MCF 10A (cell line): ENCODE measurements at regions not wholly inside any gene's neighbourhood (a gene's known extent, or its start where the extent isn't known, plus 50 kb on each side); places are given as distances from the start of the nearest gene placed in this dataset.

ENCODE experiments used
- BruUV-seq: library from RNA; stranded (reverse); fragments of 400-500 nt; replicated peaks from 2 replicates; lab custom pipeline; 2021; lab: Mats Ljungman, UMichigan
- CTCF ChIA-PET: fragments of 300-600 bp; sonication (Branson Sonifier 250); formaldehyde crosslinking; extraction: SDS; loops from one replicate; lab custom pipeline; 2021; ENCODE audit warnings: antibody characterized with exemption, inconsistent platforms; lab: Yijun Ruan, JAX
- POLR2A ChIA-PET: fragments of 300-600, 350-650 bp; sonication (Branson Sonifier 250); formaldehyde crosslinking; extraction: SDS; loops from one replicate; lab custom pipeline; 2020; ENCODE audit warnings: antibody characterized with exemption, inconsistent platforms; lab: Yijun Ruan, JAX
- DNase-seq: peaks from one replicate; pipeline ENCODE4 v3.0.0-alpha.2; 2018; ENCODE audit not compliant: unreplicated experiment
- H3K27ac Mint-ChIP-seq: one replicate; pipeline ENCODE4 v1.8.0; 2022; ENCODE audit warnings: mild to moderate bottlenecking, low read depth, mixed read lengths; ENCODE audit not compliant: unreplicated experiment
- H3K27me3 Mint-ChIP-seq: one replicate; pipeline ENCODE4 v1.8.0; 2022; ENCODE audit warnings: mixed read lengths; ENCODE audit not compliant: insufficient read depth, unreplicated experiment
- H3K36me3 Mint-ChIP-seq: one replicate; pipeline ENCODE4 v1.8.0; 2022; ENCODE audit warnings: mild to moderate bottlenecking, moderate library complexity, mixed read lengths; ENCODE audit not compliant: insufficient read depth, unreplicated experiment
- H3K4me1 Mint-ChIP-seq: one replicate; pipeline ENCODE4 v1.8.0; 2022; ENCODE audit warnings: mixed read lengths; ENCODE audit not compliant: insufficient read depth, unreplicated experiment
- H3K4me3 Mint-ChIP-seq: one replicate; pipeline ENCODE4 v1.8.0; 2022; ENCODE audit warnings: mild to moderate bottlenecking, moderate library complexity, mixed read lengths; ENCODE audit not compliant: unreplicated experiment
- H3K9me3 Mint-ChIP-seq: one replicate; pipeline ENCODE4 v1.8.0; 2022; ENCODE audit warnings: mixed read lengths; ENCODE audit not compliant: unreplicated experiment
- intact Hi-C: fragments of 100-400 bp; cut with micrococcal nuclease; formaldehyde crosslinking; loops from 2 replicates; pipeline ENCODE4 v1.14.1; 2022
- TF ChIP-seq, protein P1 (sequence below): fragments of 200-600 bp; IDR thresholded peaks from one replicate; pipeline ENCODE4 v1.8.0; 2022; ENCODE audit warnings: antibody characterized with exemption, mild to moderate bottlenecking; ENCODE audit not compliant: unreplicated experiment

DNA sequence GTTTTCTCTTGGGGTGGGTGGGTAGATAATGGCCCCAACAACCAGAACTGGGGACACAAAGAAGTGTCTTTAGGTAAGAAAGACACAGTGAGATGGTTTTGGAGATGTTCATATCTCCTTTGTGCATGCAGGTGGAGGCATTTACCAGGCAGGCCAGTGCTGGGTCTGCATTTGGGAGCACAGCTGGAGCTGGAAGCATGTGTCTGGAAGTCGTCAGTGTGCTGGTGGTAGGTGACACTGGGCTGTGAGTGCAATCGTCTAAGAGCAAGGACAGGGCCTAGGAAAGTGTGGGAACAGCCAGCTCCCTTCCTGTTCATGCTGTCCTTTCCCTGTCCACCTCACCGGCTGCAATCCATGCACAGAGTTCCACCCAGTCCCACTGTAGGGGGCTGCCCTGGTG is 88.3 kb upstream of the ZNF32 start:
- Mint-ChIP-seq H3K27me3 (peaks cover 23% of the 10 kb centered on the region), H3K9me3 (no peaks in the 10 kb centered on the region), H3K4me3 (no peak overlapping the region), H3K27ac (no peak overlapping the region), H3K36me3 (no peaks in the 10 kb centered on the region), H3K4me1 (no peaks in the 10 kb centered on the region)
- DNase-seq: no peak
- TF ChIP-seq, protein P1, sequence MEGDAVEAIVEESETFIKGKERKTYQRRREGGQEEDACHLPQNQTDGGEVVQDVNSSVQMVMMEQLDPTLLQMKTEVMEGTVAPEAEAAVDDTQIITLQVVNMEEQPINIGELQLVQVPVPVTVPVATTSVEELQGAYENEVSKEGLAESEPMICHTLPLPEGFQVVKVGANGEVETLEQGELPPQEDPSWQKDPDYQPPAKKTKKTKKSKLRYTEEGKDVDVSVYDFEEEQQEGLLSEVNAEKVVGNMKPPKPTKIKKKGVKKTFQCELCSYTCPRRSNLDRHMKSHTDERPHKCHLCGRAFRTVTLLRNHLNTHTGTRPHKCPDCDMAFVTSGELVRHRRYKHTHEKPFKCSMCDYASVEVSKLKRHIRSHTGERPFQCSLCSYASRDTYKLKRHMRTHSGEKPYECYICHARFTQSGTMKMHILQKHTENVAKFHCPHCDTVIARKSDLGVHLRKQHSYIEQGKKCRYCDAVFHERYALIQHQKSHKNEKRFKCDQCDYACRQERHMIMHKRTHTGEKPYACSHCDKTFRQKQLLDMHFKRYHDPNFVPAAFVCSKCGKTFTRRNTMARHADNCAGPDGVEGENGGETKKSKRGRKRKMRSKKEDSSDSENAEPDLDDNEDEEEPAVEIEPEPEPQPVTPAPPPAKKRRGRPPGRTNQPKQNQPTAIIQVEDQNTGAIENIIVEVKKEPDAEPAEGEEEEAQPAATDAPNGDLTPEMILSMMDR: no peak
- ChIA-PET POLR2A (no interaction called here), CTCF (interaction anchor here (0.5 to 0.6 kb wide), 2 partner anchors 1102 to 1263 kb away, joined by 3 read pairs; no protein-coding TSS in a partner anchor)
- intact Hi-C loops: no loop called here
- BruUV-seq: no TSS peak

GRCh38 chr10:43735907-43736306 is 87.2 kb upstream of the ZNF32 start:
- BruUV-seq: no TSS peak
- TF ChIP-seq, protein P1: no peak
- intact Hi-C loops: no loop called here
- Mint-ChIP-seq H3K27me3 (peaks cover 32% of the 10 kb centered on the region), H3K9me3 (no peaks in the 10 kb centered on the region), H3K4me1 (no peaks in the 10 kb centered on the region), H3K27ac (no peak overlapping the region), H3K4me3 (no peak overlapping the region), H3K36me3 (no peaks in the 10 kb centered on the region)
- no peak for DNase-seq
- POLR2A ChIA-PET: no interaction called here
- CTCF ChIA-PET: interaction anchor here (0.6 kb wide), 1 partner anchor 1308 kb away, joined by 3 read pairs; no protein-coding TSS in a partner anchor

DNA sequence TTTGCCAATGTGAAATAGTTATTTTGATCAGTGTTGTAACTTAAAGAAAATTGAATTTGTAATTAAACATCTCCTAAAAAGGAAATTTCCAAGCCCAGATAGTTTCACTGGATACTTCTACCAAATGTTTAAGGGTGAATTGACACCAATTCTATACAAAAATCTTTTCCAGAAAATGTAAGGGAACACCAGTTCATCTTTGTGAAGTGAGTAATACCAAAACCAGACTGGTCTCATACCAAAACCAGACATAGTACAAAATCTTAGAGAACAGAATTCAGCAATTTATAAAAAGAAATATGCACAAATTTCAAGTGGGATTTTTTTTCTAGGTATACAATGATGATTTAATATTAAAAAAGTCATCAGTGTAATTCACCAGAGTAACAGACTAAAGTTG is 86.0 kb upstream of the ZNF32 start:
- Mint-ChIP-seq H3K27ac (no peak overlapping the region), H3K4me1 (no peaks in the 10 kb centered on the region), H3K36me3 (no peaks in the 10 kb centered on the region), H3K27me3 (peaks cover 31% of the 10 kb centered on the region), H3K9me3 (peaks cover 4% of the 10 kb centered on the region), H3K4me3 (no peak overlapping the region)
- ChIA-PET POLR2A (no interaction called here), CTCF (no interaction called here)
- BruUV-seq: no TSS peak
- TF ChIP-seq, protein P1: no peak
- DNase-seq: no peak
- intact Hi-C loops: no loop called here

- TF ChIP-seq, protein P1: no peak
- no peak overlapping the region for H3K27ac Mint-ChIP-seq
- no peak overlapping the region for H3K4me3 Mint-ChIP-seq
- intact Hi-C loops: no loop called here
- no peaks in the 10 kb centered on the region for H3K36me3 Mint-ChIP-seq
- POLR2A ChIA-PET: no interaction called here
- CTCF ChIA-PET: interaction anchor here (0.6 to 0.7 kb wide), 2 partner anchors 42 to 971 kb away, joined by 3 to 5 read pairs; no protein-coding TSS in a partner anchor
- H3K9me3 Mint-ChIP-seq: peaks cover 19% of the 10 kb centered on the region
- H3K4me1 Mint-ChIP-seq: no peaks in the 10 kb centered on the region
- peaks cover 18% of the 10 kb centered on the region for H3K27me3 Mint-ChIP-seq
- DNase-seq: no peak
- no TSS peak for BruUV-seq
Observed at GRCh38 chr10:43731486-43731885, 82.8 kb upstream of the ZNF32 start.
